SIG-M5 treated with dmso at 0.1 percent for 504 hours (cell line): ENCODE measurements at regions not wholly inside any gene's neighbourhood (a gene's known extent, or its start where the extent isn't known, plus 50 kb on each side); places are given as distances from the start of the nearest gene placed in this dataset.
"Not testable (repeated sequence)": the region's sequence is repeated elsewhere in the genome, so short reads cannot be mapped to it uniquely, and the experiment has no call there.

Experiments used
- DNase-seq: peaks from one replicate; lab custom pipeline; 2025; ENCODE audit not compliant: unreplicated experiment; lab: John Stamatoyannopoulos, UW

- DNase-seq: no peak
Measured at GRCh38 chr1:73310797-73311381, 887.1 kb downstream of the LRRIQ3 start.

- no peak for DNase-seq
Measured at GRCh38 chr1:73306899-73307555, 890.9 kb downstream of the LRRIQ3 start.

GRCh38 chr1:73273886-73274285 lies 924.1 kb downstream of the LRRIQ3 start:
- DNase-seq: no peak

GRCh38 chr1:73245196-73245595 lies 952.8 kb downstream of the LRRIQ3 start:
- not testable (repeated sequence) for DNase-seq

GRCh38 chr1:73218995-73219546 lies 936.7 kb upstream of the NEGR1 start:
- DNase-seq: no peak

GRCh38 chr1:73205294-73205973 lies 923.1 kb upstream of the NEGR1 start:
- peak; percentile 1 for DNase-seq

GRCh38 chr1:73197972-73198371 lies 915.6 kb upstream of the NEGR1 start:
- no peak for DNase-seq

- no peak for DNase-seq
Measured at GRCh38 chr1:73194965-73195364, 912.6 kb upstream of the NEGR1 start.

- DNase-seq: not testable (repeated sequence)
Measured at GRCh38 chr1:73183581-73183980, 901.2 kb upstream of the NEGR1 start.

- no peak for DNase-seq
Measured at GRCh38 chr1:73181190-73181540, 898.8 kb upstream of the NEGR1 start.

- no peak for DNase-seq
Measured at GRCh38 chr1:73180397-73181189, 898.3 kb upstream of the NEGR1 start.

- DNase-seq: no peak
Measured at GRCh38 chr1:73176902-73177301, 894.6 kb upstream of the NEGR1 start.

GRCh38 chr1:73167009-73167657 lies 884.8 kb upstream of the NEGR1 start:
- no peak for DNase-seq

- no peak for DNase-seq
Measured at GRCh38 chr1:73162564-73162963, 880.2 kb upstream of the NEGR1 start.

- no peak for DNase-seq
Measured at GRCh38 chr1:73161418-73161817, 879.1 kb upstream of the NEGR1 start.

GRCh38 chr1:73160759-73161158 lies 878.4 kb upstream of the NEGR1 start:
- no peak for DNase-seq

- no peak for DNase-seq
Measured at GRCh38 chr1:73144311-73144710, 862.0 kb upstream of the NEGR1 start.

- no peak for DNase-seq
Measured at GRCh38 chr1:73136975-73137374, 854.6 kb upstream of the NEGR1 start.

GRCh38 chr1:73106931-73107330 lies 824.6 kb upstream of the NEGR1 start:
- no peak for DNase-seq

- DNase-seq: no peak
Measured at GRCh38 chr1:73105755-73106154, 823.4 kb upstream of the NEGR1 start.

- no peak for DNase-seq
Measured at GRCh38 chr1:73104749-73105148, 822.4 kb upstream of the NEGR1 start.
